Calu3 (cell line): ENCODE measurements at regions not wholly inside any gene's neighbourhood (a gene's known extent, or its start where the extent isn't known, plus 50 kb on each side); places are given as distances from the start of the nearest gene placed in this dataset.

Experiments used
- BruUV-seq: library from RNA; stranded (reverse); fragments of 400-500 nt; replicated peaks from 2 replicates; lab custom pipeline; 2021; lab: Mats Ljungman, UMichigan
- CTCF ChIA-PET: fragments of 300-600 bp; sonication (Branson Sonifier 250); formaldehyde crosslinking; loops from one replicate; lab custom pipeline; 2022; ENCODE audit warnings: antibody characterized with exemption; lab: Charles Lee
- DNase-seq: peaks from one replicate; pipeline ENCODE4 v3.0.0; 2022
- H3K27ac Mint-ChIP-seq: one replicate; pipeline ENCODE4 v1.8.0; 2022; ENCODE audit warnings: mixed read lengths; ENCODE audit not compliant: unreplicated experiment
- H3K27me3 Mint-ChIP-seq: one replicate; pipeline ENCODE4 v1.8.0; 2022; ENCODE audit warnings: mixed read lengths; ENCODE audit not compliant: unreplicated experiment
- H3K36me3 Mint-ChIP-seq: one replicate; pipeline ENCODE4 v1.8.0; 2022; ENCODE audit warnings: mild to moderate bottlenecking, moderate library complexity, mixed read lengths; ENCODE audit not compliant: insufficient read depth, unreplicated experiment
- H3K4me1 Mint-ChIP-seq: one replicate; pipeline ENCODE4 v1.8.0; 2022; ENCODE audit warnings: mild to moderate bottlenecking, low read depth, mixed read lengths; ENCODE audit not compliant: unreplicated experiment
- H3K4me3 Mint-ChIP-seq: one replicate; pipeline ENCODE4 v1.8.0; 2022; ENCODE audit warnings: mild to moderate bottlenecking, low read depth, moderate library complexity, mixed read lengths; ENCODE audit not compliant: unreplicated experiment
- H3K9me3 Mint-ChIP-seq: one replicate; pipeline ENCODE4 v1.8.0; 2022; ENCODE audit warnings: low read depth, mixed read lengths; ENCODE audit not compliant: unreplicated experiment
- CTCF ChIP-seq: fragments of 200-600 bp; IDR thresholded peaks from one replicate; pipeline ENCODE4 v1.8.0; 2022; ENCODE audit warnings: antibody characterized with exemption; ENCODE audit not compliant: unreplicated experiment
- intact Hi-C: fragments of 100-400 bp; cut with micrococcal nuclease; formaldehyde crosslinking; loops from one replicate; pipeline ENCODE4 v1.10.0; 2022; ENCODE audit not compliant: unreplicated experiment

- H3K36me3 Mint-ChIP-seq: no peaks in the 10 kb centered on the region
- peaks cover 16% of the 10 kb centered on the region for H3K27me3 Mint-ChIP-seq
- DNase-seq: no peak
- intact Hi-C loops: no loop called here
- CTCF ChIA-PET: interaction anchor here (0.5 kb wide), 1 partner anchor 22 kb away, joined by 5 read pairs; no protein-coding TSS in a partner anchor
- peaks cover 3% of the 10 kb centered on the region for H3K9me3 Mint-ChIP-seq
- TF ChIP-seq CTCF: no peak
- peaks cover 5% of the 10 kb centered on the region for H3K4me1 Mint-ChIP-seq
- H3K27ac Mint-ChIP-seq: no peak overlapping the region
- H3K4me3 Mint-ChIP-seq: no peak overlapping the region
- BruUV-seq: no TSS peak
Measured at GRCh38 chr15:60065951-60066350, 61.8 kb downstream of the FOXB1 start.

GRCh38 chr15:60070838-60071493 is 66.9 kb downstream of the FOXB1 start:
- Mint-ChIP-seq H3K27ac (no peak overlapping the region), H3K36me3 (no peaks in the 10 kb centered on the region), H3K4me1 (peaks cover 8% of the 10 kb centered on the region), H3K27me3 (peaks cover 10% of the 10 kb centered on the region), H3K4me3 (no peak overlapping the region), H3K9me3 (no peaks in the 10 kb centered on the region)
- DNase-seq: no peak
- TF ChIP-seq CTCF: no peak
- BruUV-seq: no TSS peak
- intact Hi-C loops: no loop called here
- CTCF ChIA-PET: interaction anchor here (0.6 to 2.0 kb wide), 5 partner anchors 12 to 381 kb away, joined by 3 to 7 read pairs (median 3); no protein-coding TSS in a partner anchor

GRCh38 chr15:60072826-60073465 is 68.8 kb downstream of the FOXB1 start:
- DNase-seq: no peak
- Mint-ChIP-seq H3K36me3 (no peaks in the 10 kb centered on the region), H3K4me3 (no peak overlapping the region), H3K27ac (no peak overlapping the region), H3K27me3 (no peaks in the 10 kb centered on the region), H3K4me1 (peaks cover 8% of the 10 kb centered on the region), H3K9me3 (no peaks in the 10 kb centered on the region)
- no TSS peak for BruUV-seq
- CTCF ChIA-PET: interaction anchor here (0.6 kb wide), 1 partner anchor 142 kb away, joined by 3 read pairs; no protein-coding TSS in a partner anchor
- no peak for TF ChIP-seq CTCF
- intact Hi-C loops: no loop called here

GRCh38 chr15:60073466-60073840 is 69.3 kb downstream of the FOXB1 start:
- Mint-ChIP-seq H3K4me1 (peaks cover 8% of the 10 kb centered on the region), H3K27ac (no peak overlapping the region), H3K4me3 (no peak overlapping the region), H3K36me3 (no peaks in the 10 kb centered on the region), H3K27me3 (no peaks in the 10 kb centered on the region), H3K9me3 (no peaks in the 10 kb centered on the region)
- CTCF ChIA-PET: no interaction called here
- intact Hi-C loops: no loop called here
- no peak for DNase-seq
- TF ChIP-seq CTCF: no peak
- BruUV-seq: no TSS peak
